NCI-H446 (cell line): ENCODE measurements at regions not wholly inside any gene's neighbourhood (a gene's known extent, or its start where the extent isn't known, plus 50 kb on each side); places are given as distances from the start of the nearest gene placed in this dataset.

ENCODE experiments used
- DNase-seq, 2 experiments: peaks; one replicate each; lab custom pipeline; 2025; lab: John Stamatoyannopoulos, UW

DNA sequence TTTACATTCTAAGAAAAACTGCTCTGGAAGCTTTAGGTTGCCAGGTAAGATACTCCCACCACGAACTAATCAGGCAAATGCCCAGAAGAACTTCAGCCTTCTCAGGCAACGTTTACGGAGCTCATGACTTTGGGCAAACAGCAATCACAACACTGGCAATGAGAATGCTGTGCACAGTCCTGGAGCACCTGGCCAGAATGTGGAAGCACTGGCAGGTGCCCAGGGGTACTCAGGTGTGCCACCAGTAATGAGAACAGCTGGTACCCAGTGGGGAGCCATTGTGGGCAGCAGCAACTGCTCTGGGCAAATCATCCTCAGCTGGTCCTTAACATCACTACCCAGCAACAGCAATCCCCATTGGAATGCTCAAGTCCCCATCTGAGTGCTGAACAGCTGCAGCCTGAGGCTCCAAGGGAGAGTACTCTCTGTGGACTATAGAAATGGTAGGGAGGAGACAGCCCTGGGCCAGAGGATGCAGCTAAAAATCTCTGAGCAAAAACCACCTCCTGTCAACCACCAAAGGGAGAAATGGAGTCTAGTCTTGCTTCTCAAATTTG lies 210.0 kb downstream of the FOXO1 start:
- no peak for DNase-seq

DNA sequence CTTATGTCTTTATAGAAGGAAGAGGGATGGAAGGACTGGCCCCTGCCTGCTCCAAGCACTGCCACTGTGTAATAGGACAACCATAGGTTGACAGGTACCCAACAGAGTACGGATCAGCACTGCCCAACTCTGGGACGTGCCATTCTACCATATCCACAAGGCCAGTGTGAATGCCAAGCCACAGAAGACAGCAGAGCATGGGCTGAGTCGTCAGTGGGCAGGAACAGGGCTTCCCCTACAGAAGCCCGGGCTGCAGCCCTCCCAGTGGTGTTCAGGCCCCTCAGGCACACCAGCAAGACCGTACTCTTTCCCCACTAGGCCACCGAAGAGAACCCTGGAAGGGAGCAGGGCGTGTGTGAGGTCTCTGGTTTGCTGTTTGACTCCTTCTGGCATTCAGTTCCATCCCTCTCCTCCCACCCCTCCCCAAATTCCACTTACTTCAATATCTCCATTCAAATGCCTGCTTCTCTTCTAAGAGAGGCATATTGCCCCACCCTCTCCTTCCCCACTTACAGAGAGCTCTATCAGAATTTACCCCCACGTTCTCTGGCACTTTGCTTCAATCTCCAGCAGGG lies 209.4 kb downstream of the FOXO1 start:
- DNase-seq, result no peak

DNA sequence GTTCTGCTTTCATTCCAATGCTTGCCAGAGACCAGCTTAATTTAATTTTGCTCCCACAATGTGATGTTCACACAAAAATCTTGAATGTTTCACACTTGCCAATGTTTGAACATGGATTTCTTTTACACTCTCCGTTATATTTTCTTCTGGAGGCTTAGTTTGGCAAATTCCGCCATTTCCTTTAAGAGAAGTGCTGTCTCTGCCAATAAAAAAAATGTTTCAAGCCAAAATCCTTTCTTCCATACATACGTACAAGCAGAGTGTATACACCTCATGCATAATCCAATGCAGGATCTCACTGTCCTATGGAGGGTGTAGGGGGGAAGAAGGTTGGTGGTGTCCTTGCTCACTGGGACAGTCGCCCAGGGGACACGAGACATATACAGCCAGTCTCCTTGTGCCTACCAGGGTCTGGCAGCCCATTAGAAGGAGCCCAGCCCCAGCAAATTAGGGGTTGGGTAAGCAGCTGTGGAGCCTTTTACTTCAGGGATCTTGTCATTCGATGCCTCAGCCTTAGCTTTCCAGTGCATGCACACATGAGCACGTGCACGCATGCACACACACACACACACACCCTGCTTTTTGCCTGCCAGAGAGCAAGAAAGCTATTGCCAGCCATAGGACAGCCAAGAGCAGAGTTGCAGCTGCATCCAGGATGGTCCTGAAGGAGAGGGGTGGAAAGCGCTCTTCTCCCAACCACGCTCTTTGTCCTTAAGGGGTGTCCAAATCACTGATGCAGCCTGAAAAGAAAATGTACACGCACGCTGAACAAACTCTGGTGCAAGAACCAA lies 208.3 kb downstream of the FOXO1 start:
- DNase-seq, result peak in 1 of 2 experiments; percentile 58

DNA sequence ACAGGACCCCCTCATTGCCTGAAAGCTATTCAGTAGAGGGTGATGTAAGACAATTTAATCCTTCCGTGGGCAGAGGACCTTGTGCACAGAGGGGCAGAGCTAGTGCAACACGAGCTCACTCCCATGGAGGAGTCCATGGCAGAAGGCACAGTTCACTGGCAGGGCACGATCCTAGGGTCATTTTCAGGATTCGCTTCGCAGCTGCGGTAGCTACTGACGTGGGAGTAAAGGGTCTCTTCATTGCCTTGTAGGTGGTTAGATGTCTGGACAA lies 207.8 kb downstream of the FOXO1 start:
- DNase-seq, result no peak

DNA sequence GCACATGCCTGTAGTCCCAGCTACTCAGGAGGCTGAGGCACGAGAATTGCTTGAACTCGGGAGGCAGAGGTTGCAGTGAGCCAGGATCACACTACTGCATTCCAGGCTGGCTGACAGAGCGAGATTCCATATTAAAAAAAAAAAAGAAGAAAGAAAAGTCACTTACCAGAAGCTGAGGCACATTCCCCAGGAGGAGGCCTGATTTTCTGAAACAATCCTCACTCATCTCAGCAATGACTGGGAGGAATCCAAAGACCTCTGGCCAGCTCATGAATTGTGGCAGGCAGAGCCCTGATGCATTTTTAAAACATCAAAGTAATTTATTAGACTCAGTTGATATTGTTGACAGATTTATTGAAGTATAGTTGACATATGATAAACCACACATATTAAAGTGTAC lies 206.3 kb downstream of the FOXO1 start:
- no peak for DNase-seq

DNA sequence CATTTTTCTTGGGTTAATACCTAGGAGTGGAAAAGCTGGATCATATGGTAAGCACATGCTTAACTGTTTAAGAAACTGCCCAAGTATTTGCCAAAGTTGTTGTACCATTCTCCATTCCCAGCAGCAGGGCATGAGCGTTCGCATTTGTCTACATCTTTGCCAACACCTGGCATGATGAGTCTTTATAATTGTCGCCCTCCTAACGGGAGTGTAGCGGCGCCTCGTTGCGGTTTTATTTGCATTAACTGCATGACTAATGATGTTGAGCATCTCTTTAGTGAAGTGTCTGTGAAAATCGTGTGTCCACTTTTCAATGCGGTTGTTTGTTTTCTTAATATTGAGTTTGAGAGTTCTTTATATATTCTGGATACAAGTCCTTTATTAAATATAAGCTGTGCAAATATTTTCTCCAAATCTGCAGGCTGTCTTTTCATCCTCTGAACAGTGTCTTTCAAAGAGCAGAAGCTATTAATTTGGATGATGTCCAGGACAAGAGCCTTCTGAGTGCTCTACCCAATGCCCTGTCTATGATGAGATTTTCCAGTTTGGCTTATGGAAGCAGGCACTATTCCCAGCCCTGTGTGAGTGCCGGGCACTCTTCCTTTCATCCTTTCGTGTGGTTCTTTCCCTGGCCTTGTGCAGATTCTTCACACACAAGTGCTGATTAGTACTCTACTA lies 202.0 kb downstream of the FOXO1 start:
- peak; percentile 65 to 67 for DNase-seq

DNA sequence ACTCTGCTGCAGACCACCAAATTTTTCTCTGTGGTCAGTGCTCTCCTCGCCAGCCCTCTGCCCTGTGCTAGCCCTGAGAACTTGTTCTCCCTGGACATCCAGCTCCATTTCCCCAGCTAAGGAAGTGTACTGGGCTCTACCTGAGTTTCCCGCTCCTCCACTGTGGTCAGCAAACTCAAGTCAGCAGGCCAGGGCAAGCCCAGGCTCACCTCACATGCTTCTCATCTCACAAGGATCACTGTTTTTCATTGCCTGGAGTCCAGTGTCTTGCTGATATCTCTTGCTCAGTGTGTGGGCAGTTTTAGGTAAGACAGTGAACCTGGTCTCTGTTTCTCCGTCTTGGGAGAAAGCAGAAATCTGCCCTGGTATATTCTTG lies 201.4 kb downstream of the FOXO1 start:
- DNase-seq, result no peak

DNA sequence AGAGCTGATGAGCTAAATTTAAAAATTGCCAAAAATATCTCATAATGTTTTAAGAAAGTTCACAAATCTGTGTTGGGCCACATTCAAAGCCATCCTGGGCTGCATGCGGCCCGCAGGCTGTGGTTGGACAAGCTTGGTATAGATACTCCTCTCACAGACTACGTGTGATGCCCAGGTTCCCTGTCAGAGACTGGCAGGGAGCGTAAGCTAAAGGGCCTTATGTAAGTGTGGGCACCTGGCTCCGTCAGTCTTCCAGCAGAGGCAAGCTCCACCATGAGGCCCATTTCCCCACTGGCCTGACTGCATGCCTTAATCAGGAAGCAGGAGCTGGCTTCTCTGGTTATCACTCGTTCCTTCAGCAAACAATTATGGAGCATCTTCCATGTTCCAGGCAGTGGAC lies 200.2 kb downstream of the FOXO1 start:
- no peak for DNase-seq

DNA sequence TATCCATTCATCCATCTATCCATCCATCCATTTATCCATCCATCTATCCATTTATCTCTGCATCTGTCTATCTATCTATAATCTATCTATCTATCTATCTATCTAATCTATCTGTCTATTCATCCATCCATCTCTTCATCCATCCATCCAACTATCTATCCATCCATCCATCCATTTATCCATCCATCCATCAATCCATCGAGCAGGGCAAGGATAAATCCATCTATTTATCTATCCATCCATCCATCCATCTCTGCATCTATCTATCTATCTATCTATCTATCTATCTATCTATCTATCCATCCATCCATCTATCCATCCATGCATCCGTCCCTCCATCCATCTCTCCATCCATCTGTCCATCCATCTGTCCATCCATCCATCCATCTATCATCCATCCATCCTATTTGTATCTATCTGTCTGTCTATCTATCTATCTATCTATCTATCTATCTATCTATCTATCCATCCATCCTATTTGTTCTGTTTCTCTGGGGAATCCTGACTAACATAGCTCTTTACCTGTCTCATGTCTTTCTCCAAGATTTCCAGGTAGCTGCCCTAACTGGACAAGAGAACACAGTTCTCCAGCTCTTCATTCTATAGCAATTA lies 198.1 kb downstream of the FOXO1 start:
- DNase-seq, result no peak

DNA sequence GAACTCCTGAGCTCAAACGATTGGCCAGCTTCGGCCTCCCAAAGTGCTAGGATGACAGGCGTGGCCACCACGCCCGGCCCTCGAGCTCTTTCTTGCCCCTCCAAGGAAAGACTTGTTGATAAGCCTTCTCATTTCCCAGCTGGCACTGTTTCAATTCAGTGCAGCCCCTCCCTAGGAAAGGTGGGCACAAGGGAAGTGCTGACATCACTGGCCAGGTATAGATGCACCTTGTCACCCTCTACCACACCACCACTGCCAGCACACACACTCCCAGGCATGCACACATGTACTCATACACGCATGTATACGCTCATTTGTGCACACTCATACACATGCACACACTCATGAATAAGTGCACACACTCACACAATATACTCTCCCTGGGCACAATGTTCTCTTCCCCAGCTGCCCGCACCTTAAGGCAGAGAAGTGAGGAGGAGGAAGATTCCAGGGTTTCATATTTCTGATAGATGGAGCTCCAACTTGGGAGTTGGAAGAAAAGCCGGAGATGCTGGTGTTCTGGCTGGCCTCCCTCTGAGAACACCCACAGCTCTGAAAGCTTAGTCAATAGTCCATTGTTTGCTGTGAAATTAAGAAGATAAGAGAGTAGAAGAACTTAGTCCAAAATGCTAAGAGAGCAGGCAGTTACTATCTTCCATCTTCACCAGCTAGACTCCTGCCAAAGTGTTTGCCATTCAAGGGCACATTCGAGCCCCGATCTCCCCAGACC lies 196.7 kb downstream of the FOXO1 start:
- no peak for DNase-seq

DNA sequence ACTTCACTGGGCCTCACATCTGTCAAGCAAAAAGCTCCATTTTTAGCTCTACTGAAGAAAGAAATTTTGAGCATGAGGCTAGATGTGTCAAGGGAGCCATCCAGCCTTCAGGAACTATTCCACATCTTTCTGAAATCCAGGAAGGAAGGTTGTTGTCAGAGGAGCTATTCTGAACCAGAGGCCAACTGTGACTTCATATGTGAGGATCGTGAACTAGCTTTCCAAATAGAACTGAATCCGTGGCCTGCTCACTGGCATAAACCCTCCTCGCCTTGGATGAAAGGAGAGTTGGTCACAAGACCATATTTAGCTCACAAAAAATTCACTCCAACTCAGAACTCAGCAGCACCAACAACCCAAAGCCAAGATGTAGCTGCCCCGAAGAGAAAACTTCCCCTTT lies 195.8 kb downstream of the FOXO1 start:
- DNase-seq, result no peak

DNA sequence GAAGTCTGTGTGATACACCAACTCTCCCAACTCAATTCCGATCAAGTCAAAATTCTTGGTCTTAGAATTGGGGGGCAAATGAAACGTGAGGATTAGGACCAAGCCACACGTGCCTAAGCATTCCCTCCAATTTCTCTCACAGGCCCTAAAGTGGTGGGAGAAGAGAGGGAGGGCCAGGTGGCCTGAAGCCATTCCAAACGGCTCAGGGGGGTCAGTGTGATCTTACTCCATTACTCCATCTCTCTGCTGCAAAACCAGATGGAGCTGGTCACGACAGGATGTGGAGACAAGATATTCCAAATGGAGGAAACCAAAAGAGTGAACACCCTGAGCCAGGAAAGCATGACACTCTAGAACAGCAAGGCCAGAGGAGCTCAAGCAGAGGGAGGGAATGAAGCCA lies 195.4 kb downstream of the FOXO1 start:
- no peak for DNase-seq

DNA sequence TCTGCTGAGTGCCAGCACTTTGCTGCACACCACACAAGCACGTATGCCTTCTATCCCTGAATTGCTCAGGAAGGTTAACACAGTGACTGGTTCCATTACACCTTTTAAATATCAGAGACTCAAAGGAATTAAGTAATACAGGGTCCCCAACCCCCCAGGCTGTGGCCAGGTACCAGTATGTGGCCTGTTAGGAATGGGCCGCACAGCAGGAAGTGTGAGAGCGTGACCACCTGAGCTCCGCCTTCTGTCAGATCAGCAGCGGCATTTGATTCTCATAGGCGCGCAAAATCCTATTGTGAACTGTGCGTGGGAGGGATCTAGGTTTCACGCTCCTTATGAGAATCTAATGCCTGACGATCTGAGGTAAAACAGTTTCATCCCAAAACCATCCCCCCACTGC lies 194.5 kb downstream of the FOXO1 start:
- DNase-seq, result no peak

DNA sequence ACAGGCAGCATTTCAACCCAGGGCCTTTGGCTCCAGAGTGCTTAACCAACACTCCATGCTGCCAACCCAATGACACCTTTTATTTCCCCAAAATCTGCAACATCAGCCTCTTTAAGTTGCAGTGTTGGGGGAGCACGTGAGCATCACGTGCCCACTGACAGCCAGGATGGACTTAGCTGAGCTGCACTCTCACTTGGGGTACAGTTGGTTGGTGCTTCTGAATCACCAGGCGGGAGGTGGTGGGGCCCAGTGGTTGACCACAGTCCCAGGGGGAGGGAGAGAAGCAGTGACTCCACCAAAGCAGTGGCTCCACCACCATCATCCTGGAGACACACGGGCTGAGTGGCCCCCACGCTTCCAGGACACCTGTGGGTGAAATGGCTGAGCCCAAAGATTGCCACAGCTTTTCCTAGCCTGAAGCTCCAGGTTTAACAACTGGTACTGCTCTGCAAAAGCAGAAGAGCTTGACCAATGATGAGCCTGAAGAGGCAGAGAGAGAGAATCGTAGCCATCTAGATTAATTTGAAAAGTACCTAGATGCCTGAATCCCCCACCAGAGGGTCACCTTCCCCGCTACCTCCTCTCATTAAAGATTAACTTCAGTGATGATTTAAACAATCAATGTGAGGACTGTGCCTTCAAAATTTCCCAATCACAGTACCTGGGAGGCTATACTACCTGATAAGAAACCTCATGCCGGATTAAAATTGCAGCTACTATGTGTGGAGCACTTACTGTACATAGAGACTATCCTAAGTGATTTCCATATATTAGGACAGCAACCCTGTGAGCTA lies 193.8 kb downstream of the FOXO1 start:
- no peak for DNase-seq

DNA sequence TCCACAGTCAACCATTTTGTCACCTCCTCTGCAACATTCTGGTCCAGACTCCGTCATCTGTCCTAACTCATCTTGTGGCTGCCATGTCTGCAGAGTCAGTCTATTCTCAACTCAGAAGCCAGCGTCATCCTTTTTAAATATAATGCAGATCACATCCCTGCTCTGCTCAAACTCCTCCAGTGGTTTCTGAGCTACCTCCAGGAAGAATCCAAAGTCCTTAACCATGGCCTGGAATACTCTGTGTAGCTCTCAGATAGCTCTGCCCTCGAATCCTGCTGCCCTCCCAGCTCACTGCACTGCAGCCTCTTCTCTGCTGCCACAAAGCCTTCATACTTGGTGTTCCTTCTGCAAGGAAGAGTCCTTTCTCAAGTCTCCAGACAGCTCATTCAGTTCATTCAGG lies 190.8 kb downstream of the FOXO1 start:
- DNase-seq, result no peak

DNA sequence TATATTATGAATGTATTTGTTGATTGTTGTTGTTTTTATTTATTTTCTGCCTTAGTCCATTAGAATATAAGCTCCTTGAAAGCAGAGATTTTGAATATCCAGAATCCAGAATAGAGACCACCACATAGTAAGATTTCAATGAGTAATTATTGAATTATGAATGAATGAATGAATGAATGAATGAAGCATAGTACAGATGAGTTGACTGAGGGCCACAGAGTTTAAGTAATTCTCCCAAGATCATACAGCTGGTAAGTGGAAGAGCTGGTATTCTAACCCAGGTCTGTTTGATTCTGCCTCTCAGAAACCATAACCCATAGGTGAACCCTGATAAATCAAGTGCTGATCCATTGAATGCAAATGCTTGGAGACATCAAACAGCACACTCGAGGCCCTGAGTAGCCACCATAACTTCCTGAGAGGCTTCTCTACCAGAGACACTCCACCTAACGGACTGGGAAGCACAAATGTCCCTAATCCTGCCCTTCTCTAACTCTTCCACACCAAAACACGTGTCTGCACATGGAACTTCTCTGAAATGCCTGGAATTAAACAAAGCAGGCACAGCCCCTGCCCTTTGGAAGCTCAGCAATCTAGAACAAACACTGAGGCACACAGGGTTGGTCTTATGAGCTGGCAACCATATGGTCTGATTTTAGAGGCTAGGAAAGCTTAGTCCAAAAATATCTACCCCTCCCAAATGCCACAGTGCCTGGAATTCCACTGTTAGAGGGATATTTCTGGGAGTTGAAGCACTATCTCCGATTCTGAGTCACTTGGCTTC lies 190.1 kb downstream of the FOXO1 start:
- peak in 1 of 2 experiments; percentile 57 for DNase-seq

DNA sequence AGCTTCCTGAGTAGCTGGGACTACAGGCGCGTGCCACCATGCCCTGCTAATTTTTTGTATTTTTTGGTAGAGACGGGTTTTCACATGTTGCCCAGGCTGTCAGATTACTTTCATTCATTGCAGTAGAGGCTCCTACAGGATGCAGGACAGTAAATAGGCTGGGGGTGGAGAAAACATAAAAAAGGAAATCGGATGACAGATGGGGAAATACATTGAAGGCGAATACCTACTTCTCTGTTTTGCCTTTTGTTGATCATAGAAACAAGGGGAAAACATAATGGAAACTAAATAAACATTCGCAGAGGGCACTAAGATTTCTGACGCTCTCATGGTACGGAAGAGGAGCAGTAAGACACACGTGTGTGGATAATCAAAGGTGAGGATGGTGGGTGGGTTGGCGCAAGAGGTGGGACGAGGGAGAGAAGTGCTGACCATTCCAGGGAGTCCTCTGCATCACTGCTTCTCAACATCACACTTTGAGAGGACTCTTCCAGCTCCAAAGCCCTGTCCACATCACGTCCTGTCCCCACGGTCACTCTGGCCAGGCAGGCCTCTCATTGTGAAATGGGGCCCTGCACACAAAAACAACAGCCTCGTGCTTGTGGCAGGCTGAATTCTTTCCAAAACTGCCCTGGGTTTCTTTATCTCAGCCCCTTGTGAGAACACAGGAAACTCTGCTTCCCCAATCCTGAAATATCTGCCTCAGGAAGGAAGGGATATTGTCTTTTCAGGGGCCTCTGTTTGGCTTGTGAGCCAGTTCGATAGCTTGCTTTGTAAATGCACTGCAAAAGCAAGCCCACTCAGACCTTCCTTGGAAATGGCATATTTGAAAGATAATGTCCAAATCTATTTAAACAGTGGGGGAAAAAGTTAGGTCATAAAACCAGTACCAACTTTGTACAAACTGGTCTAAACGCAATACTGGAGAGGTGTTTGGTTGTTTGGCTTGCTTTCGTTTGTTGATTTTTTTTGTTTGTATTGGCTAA lies 188.5 kb downstream of the FOXO1 start:
- DNase-seq, result no peak

DNA sequence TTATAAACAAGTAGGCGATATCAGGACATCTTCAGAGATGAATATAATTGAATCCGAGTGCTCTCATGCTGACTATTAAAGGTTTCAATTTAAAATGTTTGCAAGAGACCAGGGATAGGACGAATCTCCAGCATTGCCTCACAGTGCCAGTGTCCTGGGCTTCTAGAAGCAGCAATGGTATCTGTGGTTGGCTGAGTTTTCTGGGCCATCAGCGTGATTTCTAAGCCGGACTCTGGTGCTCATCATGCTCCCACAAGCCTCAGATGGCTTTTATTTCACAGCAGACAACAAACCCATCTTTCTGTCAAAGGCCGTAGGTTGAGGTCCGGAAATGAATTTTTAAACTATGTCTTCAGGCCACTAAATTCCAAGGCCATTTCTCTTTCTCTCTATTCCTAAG lies 187.7 kb downstream of the FOXO1 start:
- DNase-seq, result no peak

DNA sequence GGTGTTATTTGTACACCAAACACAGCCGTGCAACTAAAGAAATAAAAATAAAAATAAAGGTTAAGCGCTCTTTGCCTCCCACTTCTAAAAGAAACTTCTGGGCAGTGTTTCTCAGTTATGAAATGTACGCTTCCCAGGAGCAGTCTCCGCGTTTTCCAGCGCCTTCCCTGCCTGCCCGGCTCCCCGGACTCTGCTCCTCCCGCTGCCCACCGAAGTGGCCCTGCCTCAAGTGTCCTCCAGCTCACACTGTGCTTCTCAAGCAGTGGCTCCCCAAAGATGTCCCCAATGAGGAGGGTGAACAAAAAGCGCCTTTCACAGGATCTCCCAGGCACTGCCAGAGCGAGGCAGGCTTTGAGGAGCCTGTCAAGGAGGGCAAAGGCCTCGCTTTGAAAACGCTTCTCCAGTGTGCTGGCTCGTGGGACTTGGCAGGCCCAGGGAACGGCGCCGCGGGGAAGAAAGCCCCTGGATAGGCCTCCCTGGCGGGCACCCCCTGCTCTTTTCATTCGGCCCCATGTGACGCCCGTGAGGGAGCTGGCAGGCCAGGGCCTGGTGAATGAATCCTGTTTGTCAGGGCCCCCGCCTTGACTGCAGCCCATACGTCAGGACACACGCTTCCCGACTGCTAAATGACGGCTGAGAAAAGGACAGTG lies 187.1 kb downstream of the FOXO1 start:
- DNase-seq, result no peak
